Astrocyte of the hippocampus (primary cell): ENCODE measurements at regions not wholly inside any gene's neighbourhood (a gene's known extent, or its start where the extent isn't known, plus 50 kb on each side); places are given as distances from the start of the nearest gene placed in this dataset.
A peak's percentile ranks its signal among the peaks of the same experiment; 100 is the strongest.
"Not testable (repeated sequence)": the region's sequence is repeated elsewhere in the genome, so short reads cannot be mapped to it uniquely, and the experiment has no call there.

Experiments
- DNase-seq: peaks from one replicate; pipeline ENCODE4 v3.0.0; 2011; ENCODE audit warnings: low read depth, low spot score

DNA sequence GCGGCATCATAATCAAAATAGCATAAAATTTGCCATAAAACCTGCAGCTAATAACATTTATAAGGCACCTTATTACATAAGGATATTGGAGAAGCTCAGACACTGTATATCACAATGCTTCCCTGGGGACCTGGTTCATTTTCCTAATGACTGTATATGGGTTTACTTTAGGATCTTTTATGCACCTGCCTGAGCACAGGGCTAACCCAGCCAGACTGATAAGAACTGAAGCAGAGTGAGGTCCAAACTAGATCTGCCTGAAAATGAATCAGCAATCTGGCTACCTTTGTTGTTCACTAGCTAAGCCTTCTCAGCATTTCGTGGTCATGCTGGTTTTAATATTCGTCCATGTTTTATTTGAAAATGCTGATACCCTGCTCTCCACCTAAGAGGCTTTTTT is 1922.3 kb upstream of the CELF4 start:
- peak; percentile 2 for DNase-seq

DNA sequence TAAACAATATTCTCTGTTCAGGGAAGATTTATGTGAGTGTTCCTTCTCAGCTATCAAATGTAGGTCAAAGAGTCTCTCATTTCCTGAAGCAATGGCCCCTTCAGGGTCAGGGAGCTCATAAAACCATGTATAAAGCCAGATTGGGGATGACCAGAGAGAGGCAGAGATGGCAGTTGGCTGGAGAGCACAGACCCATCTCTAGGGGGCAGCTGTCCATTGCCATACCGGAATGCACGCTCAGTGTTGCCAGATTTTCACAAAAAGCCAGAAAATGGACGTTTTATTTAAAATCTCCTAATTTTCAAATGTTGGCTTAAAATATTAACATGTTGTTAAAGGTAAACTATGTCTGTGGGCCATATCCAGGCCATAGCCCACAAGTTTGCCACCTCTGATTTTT is 1920.7 kb upstream of the CELF4 start:
- DNase-seq: no peak

DNA sequence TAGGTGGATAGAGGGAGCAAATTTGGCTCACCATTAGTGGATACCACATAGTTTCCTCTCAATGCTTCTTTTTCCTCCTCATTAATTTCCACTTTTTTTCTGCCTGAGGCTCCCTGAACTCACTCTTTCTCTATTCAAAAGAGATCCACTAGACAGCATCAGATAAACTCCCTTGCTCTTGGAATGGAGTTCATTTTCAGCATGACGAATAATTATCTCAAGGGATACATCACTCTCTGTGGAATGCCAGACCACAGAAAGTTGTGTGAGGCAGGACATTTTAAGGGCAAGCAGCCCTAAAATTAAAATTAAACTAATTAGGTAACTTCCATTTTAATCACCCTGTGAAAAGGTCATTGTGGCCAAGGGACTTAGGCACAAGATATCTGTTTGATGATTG is 1920.1 kb upstream of the CELF4 start:
- peak; percentile 9 for DNase-seq

DNA sequence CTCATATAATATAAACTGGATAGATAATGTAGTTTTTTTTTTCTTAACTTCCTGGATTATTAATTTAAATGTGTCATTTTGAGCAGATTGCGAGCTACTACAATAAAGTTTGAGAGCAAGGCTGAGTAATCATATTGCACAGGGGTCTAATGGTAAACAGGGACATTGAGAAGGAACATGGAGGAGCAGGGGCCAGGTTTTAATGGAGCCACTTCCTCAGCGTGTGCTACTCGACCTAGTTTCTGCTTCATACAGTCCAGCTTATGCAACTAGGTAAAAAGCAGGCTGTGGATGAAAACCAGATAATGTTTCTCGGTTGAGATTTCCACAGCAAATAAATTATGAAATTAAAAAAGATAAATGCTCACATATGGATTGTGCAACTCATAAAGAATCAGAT is 1915.7 kb upstream of the CELF4 start:
- DNase-seq: no peak

DNA sequence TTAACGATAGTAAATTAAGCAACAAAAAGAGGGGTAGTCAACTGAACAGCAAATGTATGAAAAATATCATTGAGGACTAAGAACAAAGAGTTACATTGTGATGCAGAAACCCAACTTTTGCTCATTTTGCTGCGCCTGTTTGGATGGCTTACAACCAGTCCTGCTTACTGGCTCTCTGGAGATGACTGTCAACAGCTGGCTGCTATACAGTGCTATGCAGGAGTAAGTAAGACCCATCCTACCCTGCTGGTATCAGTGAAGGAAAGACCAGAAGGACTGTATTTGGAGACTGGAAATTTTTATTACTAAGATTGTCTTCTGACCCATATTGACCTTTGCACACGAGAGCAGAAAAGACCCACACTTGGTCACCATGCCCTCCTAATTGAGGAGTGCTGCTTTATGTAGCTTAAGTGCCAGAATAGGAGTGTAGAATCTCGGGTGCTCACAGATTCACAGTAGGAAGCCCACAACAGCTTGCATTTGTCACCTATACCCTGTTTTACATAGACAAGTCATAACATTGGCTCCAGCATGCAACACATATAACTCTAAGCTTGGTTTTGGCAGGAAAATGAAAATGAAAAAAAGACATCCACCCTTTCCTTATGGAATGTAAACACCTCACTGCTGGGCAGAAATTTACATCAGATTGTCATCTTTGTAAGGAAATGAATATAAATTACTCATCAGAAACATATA is 1915.0 kb upstream of the CELF4 start:
- no peak for DNase-seq

DNA sequence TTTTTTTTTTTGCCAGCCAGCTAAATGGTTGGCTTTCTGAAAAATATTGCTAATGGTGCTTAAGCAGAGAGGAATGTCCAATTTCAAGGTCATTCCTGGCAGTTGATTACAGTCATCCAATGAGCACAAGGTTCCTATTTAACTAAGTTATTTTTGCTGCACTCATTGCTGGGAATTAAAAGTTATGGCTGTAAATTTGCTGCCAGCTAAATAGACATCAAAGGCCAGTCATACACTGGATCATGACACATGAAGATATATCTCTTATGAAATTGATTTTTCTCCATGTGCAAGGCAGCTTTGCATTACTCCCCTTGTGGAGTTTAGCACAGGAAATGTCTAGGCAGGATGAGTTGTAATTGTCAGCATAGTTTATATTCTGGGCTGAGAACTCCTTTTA is 1898.4 kb upstream of the CELF4 start:
- no peak for DNase-seq

DNA sequence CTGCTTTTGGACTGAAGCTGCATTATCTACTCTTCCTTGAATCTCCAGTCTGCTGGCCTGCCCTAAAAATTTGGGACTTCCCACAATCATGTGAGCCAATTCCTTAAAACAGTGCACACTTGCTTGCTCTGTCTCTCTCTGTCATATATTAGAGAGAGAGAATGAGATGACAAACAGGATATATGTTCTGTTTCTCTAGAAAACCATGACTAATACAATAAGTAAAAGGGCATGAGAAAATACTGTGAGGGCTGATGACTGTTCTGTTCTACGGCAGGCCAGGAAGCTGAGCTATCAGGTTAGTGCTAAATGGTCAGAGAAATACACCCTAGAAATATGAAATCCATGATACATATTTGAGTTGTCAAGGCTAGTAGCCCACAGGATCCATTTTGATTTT is 1896.8 kb upstream of the CELF4 start:
- DNase-seq: no peak

DNA sequence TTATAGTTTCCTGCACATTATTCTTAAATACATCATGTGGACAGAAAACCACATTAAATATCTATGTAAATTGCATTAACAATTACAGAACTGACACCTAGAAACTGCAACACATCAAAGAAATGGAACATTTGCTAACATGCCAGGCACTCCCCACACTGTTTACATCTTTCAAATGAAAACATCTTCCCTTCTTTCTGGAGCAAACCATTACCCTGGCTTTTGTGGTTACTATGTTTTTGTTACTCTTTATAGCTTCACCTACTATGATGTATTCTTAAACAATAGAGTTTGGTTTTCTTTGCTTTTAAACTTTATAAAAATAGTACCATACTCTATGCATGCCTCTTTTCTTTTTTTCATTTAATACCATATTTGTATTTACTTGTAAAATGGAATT is 1894.5 kb upstream of the CELF4 start:
- DNase-seq: peak; percentile 8

DNA sequence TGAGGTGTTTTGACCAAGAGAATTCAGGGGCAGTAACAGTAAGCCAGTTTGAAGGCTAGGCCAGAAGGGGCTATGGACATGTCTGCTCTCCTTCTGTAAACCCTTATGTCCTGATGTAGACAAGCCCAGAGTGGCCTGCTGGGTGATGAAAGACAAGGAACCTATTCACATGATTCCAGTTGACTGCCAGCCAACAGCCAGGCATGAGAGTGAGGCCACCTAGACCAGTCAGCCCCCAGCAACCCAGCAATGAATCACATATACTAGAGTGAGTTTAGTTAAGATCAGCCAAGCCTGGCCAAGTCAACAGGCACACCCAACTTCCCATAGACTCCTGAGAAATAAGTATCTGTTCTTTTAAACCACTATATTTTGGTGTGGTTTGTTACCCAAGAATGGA is 1889.7 kb upstream of the CELF4 start:
- peak; percentile 53 for DNase-seq

DNA sequence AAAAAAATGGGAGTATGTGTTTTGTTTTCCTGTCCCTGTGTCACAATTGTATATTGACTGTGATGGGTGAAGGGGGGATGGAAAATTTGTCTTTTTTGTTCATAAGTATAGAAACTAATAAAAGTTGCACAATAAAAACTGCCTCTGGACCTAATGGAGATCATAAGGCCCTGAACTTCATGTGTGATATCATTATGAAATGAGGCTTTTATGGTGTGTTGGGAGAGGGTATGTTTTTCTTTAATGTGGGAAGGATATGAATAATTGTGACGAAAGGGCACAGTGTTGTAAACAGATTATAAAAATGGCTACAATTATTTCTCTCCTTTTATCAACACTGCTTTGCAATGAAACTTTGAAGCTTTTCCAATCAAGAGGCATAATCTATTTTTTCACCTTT is 1889.3 kb upstream of the CELF4 start:
- DNase-seq: no peak

DNA sequence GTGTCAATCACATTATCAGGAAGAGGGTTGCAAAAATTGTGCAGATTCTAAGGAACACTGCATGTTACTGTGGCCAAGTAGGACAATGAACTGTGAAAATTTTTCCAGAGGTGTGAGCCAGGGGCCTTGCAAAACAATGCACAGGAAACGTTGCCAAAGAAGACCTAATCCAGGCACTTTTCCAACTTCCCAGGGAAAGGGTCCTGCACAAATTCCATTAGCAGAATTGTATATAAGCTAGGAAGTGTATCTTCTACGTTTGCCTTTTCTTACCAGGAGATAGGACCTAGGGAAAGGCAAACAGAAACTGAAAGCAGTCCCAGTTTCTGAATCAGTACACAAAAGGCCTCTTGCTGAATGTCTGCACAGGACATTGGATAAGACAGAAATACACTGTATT is 1888.3 kb upstream of the CELF4 start:
- peak; percentile 66 for DNase-seq

DNA sequence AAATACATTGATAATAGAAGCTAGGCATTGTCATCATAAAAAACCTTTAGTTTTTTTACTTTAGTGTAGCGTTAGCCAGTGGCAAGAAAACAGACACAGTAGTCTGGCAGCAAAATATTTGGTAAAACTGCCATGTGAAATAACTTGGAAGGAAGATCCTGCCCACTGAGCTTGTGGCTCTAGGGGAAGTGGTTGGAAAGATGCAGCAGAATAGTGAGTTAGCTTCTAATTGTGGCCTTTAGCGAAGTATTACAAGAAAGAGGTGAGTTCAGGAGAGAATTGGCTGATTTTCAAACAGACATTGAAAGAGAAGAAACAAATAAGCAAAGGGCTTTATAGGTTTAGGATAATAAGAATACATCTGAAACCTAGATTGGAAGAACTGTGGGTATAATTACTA is 1887.8 kb upstream of the CELF4 start:
- peak; percentile 12 for DNase-seq

DNA sequence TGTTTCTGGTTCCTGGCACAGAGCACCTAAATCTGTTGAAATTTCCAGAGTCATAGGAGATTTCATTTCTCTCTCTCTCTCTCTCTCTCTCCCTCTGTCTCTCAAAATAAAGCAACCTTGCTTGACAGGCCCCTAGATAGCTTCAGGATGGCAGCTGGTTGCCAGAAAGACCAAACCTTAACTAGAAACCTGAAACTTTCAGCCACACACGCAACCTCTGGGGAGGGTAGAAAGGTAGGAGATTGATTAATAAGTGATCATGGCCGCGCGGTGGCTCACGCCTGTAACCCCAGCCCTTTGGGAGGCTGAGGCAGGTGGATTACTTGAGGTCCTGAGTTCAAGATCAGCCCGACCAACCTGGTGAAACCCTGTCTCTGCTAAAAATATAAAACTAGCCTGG is 1885.4 kb upstream of the CELF4 start:
- DNase-seq: no peak

DNA sequence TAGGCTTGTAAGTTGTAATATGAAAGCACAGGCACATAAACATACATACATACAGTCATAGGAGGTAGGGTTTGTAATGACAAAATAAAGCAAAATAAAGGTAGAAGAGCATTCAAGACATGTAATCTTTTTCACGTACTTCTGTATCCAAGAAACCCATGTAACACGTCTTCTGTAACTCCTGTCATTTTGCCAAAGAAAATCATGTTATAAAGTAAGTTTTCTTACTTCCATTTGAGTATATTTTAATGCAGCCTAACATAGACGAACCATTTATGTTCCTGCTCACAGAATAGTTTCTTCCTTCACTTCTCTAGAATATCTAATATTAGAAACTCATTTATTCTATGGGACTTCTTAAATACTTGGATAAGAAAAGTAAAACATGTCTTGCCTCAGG is 1884.0 kb upstream of the CELF4 start:
- no peak for DNase-seq

DNA sequence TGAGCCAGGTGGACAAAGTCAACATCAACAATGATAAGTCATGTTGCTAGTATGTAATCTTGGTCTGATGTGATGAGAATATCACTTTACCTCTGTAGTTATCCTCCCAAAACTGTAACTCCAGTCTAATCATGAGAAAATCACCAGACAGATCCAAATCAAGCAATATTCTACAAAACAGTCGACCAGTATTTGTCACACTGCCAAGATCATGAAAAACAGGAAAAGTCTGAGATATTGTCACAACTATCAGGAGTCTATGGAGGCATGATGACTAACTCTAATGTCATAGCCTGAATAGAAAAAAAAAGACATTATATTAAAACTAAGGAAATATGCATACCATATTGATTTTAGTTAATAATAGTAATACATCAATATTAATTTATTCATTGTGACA is 1883.3 kb upstream of the CELF4 start:
- DNase-seq: no peak

DNA sequence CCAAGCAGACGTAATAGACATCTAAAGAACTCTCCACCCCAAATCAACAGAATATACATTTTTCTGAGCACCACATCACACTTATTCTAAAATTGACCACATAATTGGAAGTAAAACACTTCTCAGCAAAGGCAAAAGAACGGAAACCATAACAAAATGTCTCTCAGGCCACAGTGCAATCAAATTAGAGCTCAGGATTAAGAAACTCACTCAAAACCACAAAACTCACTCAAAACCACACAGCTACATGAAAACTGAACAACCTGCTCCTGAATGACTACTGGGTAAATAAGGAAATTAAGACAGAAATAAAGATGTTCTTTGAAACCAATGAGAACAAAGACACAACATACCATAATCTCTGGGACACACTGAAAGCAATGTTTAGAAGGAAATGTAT is 1879.4 kb upstream of the CELF4 start:
- not testable (repeated sequence) for DNase-seq

DNA sequence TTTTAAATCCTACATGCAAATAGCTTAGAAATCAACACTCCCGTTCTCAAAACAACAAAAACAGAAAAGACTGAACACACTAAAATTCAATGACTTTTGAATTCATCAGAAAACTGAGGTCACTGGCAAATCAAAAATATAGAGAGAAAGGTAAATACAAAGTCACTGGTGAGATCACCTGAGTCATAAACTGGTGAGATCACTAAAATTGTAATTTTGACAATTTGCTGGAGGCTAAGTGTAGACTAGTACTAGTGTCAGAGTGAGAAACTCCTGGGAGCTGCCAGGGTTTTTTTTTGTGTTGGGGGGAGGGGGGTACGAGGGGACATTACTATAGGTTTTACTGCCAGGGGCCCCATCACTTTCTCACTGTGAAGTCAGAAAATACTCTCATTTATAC is 1876.0 kb upstream of the CELF4 start:
- DNase-seq: no peak

DNA sequence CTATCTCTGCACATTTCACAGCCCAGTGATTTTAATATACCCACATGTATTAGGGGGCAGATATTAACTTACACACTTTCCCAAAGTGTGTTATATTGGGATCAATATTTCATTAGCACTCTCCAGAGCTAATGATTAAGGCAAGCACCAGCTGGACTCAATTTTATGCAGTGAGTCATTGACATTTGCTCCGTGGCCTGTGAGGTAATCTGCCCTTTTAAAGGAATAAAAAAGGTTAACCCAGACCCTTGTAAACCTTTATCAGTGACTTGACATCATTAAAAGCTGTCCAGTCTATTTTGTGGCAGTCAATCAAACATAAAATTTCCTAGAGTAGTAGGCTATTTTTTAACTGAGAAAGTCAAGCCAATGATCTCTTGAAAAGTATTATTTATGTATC is 1870.4 kb upstream of the CELF4 start:
- DNase-seq: no peak

DNA sequence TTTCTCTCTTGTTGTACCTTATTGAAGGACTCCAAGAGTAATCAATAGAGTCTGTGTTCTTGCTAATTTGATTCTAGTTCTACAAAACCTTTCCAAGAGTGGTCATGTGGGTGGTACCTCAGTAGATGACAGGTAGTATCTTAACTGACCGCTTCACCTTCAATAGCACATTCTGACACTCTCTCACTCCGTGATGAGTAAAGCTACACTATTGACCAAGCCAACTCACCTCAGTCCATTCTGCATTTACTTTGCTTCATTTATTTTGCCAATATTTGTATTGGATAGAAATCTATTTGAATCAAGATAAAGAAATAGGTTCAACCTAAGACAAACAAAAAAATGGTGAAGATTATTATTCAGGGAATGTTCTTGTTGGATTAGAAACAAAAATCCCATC is 1869.6 kb upstream of the CELF4 start:
- no peak for DNase-seq

DNA sequence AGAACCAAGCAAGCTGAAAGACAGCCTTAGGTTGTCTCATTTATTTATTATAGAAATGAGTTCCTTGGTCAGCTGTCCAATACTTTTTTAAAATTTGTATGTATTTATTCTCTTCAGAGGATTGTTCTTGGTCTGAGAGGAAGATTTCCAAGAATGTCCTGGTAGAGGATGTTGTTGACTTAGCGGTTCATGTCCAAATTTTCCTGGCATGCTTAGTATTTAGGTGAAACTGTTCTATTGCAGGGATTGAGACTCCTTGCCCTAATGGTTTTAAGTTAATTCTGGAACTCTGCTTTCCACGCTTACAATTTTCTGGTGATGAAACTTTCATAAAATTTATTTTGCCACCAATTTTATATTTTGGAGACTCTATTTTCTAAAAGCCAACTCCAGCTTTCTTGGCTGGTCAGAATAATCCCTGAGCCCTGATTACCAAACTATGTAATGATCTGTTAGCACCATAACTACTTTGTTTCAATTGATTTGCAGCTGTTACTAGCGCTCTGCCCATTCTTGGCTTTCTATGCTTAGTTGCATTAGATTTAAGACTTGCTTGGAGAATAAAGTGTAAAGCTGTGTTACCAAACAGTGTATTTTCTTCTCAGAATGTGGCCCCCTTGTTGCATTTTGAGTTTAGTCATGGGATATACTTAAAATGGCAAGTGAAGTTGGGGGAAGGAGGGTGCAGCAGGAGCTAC is 1868.8 kb upstream of the CELF4 start:
- DNase-seq: peak; percentile 26

DNA sequence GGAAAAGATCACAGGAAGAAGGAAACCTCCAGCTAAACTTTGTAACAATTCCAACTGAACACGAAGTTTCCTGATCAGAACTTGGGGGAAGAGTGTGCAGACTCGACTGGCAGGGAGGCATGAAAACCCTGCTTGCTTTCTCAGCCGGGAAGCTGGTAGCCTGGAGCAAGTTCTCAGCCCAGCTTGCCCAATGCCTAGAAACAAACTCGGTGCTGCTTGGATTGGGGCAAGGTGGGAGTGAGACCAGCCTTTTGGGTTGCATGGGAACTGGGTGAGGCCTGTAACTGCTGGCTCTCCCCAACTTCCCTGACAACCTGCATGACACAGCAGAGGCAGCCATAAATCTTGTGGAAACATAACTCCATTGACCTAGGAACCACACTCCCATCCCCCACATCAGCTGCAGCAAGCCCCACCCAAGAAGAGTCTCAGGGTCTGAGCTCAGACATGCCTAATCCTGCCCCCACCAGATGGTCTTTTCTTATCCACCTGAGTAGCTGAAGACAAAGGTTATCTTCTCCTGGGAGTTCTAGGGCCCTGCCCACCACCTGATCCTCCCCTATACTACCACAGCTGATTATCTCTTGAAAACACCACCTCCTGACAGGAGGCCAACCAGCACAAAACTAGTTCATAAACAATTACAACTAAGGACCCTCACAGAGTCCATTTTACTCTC is 1859.7 kb upstream of the CELF4 start:
- DNase-seq: no peak

DNA sequence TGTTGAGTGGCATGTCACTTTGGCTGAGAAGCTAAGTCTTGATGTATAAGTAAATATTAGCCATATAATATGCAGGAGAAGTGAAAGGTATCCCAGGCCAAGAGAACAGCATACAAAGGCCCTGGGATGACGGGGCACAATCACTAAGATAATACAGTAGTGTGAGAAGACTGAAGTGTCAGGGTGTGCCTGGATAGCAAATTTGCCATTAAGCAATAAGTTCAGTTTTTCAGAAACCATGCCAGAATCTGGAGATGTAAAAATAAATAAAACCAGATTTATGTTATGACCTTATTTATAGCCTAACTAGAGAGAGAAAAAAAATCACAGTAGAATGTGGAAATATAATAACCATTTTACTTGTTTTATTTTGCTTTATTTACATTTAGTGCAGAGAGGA is 1858.7 kb upstream of the CELF4 start:
- DNase-seq: no peak

DNA sequence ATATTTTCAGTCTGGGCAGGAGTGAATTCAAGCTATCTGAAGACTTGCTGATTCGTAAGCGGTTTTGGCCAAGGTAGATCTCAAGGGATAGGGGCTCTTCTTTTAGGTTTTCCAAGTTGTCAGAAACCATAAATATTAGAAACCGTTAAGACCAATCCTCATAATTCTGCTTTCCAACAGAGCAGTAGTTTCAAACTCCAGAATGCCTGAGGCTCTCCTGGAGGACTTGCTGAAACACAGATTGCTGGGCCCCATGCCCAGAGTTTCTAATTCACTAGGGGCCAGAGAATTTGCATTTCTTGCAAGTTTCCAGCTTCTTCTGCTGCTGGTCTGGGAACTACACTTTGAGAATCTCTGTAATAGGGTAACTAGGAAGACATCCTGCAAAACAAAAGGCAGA is 1855.7 kb upstream of the CELF4 start:
- no peak for DNase-seq
